BLaER1 (cell line): ENCODE measurements at regions not wholly inside any gene's neighbourhood (a gene's known extent, or its start where the extent isn't known, plus 50 kb on each side); places are given as distances from the start of the nearest gene placed in this dataset.
A peak's percentile ranks its signal among the peaks of the same experiment; 100 is the strongest.

Experiments used
- H3K27ac ChIP-seq: shearing (Covaris generic); formaldehyde crosslinking; 2 replicates; pipeline ENCODE4 v1.8.1; 2022
- H3K27me3 ChIP-seq: shearing (Covaris generic); formaldehyde crosslinking; 2 replicates; pipeline ENCODE4 v1.8.1; 2022
- H3K36me3 ChIP-seq: shearing (Covaris generic); formaldehyde crosslinking; 2 replicates; pipeline ENCODE4 v1.8.1; 2022
- H3K4me1 ChIP-seq: shearing (Covaris generic); formaldehyde crosslinking; 2 replicates; pipeline ENCODE4 v1.8.1; 2022
- H3K4me2 ChIP-seq: shearing (Covaris generic); formaldehyde crosslinking; 2 replicates; pipeline ENCODE4 v1.8.1; 2022
- H3K4me3 ChIP-seq: shearing (Covaris generic); formaldehyde crosslinking; 2 replicates; pipeline ENCODE4 v1.8.1; 2022
- H3K9ac ChIP-seq: shearing (Covaris generic); formaldehyde crosslinking; 2 replicates; pipeline ENCODE4 v1.8.1; 2022
- H3K9me3 ChIP-seq: shearing (Covaris generic); formaldehyde crosslinking; 2 replicates; pipeline ENCODE4 v1.8.1; 2022
- H4K20me1 ChIP-seq: shearing (Covaris generic); formaldehyde crosslinking; 2 replicates; pipeline ENCODE4 v1.8.1; 2022
- Cebpa-rat ChIP-seq: shearing (Covaris generic); IDR thresholded peaks from 2 replicates; pipeline ENCODE4 v1.8.1; 2022

DNA sequence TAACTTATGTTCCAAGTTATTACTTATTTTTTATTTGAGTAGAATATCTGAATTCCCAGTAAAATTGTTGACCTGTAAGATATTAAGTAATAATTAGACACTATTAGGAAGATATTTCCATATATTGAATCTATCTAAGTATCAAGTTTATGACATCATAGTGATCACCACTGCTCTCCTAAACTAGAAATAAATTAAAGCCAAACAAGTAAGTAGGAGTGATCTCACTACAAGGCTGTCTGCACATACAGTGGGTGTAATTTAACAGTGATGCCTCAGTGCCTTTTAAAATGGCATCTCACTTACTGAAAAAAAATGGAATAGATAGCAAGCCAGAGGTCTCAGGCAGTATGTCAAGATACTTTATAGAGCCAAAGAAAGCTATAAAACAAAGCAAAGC is 789.6 kb downstream of the KCTD16 start:
- Histone ChIP-seq H4K20me1 (no peaks in the 10 kb centered on the region), H3K36me3 (no peaks in the 10 kb centered on the region), H3K27me3 (no peaks in the 10 kb centered on the region), H3K4me3 (no peak overlapping the region), H3K4me2 (no peak overlapping the region), H3K4me1 (no peaks in the 10 kb centered on the region), H3K9ac (no peak overlapping the region), H3K9me3 (no peaks in the 10 kb centered on the region), H3K27ac (no peak overlapping the region)
- TF ChIP-seq Cebpa-rat = no peak

DNA sequence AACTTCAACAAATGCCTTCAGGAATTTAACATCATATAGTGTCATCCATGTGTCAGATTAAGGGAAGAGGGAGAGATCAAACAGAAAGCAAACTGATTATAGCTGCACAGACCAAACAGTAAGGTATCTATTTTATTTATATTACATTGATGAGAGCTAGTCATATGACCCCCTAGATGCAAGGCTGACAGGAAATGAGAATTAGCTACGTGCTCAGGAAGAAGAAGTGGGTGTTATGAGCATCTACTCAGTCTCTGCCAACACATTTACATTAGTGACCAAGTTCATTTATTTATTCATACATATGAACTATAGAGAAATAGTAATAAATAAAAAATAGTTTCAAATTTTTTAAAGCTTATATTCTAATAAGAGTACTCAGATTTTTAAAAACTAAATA is 787.3 kb downstream of the KCTD16 start:
- Histone ChIP-seq H3K9ac (no peak overlapping the region), H4K20me1 (no peaks in the 10 kb centered on the region), H3K27ac (no peak overlapping the region), H3K9me3 (no peaks in the 10 kb centered on the region), H3K4me1 (0 out of 2 replicates have a peak, but pooled peaks cover 4% of the 10 kb centered on the region), H3K4me2 (no peak overlapping the region), H3K4me3 (no peak overlapping the region), H3K36me3 (no peaks in the 10 kb centered on the region), H3K27me3 (no peaks in the 10 kb centered on the region)
- no peak for TF ChIP-seq Cebpa-rat

DNA sequence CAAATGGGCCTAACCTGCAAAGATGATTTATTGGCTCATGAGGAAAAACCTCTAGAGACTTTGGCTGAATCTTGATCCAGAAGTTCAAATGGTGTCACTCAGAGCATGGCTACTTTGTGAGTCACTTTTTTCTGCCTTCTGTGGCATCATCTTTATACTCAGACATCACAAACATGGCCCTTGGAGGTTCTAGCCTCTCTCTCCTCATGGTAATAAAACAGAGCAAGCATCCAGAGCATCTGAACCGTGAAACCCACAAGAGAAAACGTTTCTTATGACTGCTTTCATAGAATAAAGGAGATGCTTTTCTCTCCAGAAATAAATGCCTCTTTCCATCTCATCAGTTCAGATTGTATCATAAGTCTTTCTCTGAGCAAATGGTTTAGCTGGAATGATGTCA is 780.3 kb downstream of the KCTD16 start:
- Histone ChIP-seq H3K9ac (no peak overlapping the region), H3K9me3 (no peaks in the 10 kb centered on the region), H4K20me1 (no peaks in the 10 kb centered on the region), H3K4me2 (peak overlapping the region; percentile 26; the same call in 1 of the 2 replicates), H3K36me3 (no peaks in the 10 kb centered on the region), H3K27ac (no peak overlapping the region), H3K4me1 (peaks cover 21% of the 10 kb centered on the region), H3K4me3 (no peak overlapping the region), H3K27me3 (no peaks in the 10 kb centered on the region)
- TF ChIP-seq Cebpa-rat = no peak

DNA sequence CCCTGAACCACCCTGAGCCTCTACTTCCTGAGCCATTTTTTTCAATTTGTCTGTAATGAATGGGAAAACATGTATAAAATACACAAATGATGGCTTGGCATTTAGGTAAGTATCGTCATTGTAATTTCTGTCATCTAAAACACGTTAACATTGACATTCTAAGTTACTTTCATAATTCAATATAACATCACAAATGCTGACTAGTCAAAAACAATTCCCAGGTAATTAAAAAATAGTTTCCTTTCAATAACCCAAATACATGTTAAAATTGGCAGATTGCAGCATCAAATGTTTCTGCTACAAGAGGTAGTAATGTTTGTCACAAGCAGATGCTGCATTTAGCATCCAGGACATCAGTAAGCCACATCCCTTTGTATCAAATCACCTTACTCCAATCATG is 776.4 kb downstream of the KCTD16 start:
- no peak overlapping the region for H3K9ac ChIP-seq
- peaks cover 17% of the 10 kb centered on the region for H3K4me1 ChIP-seq
- H3K4me2 ChIP-seq = no peak overlapping the region
- no peaks in the 10 kb centered on the region for H3K27me3 ChIP-seq
- no peak overlapping the region for H3K4me3 ChIP-seq
- no peaks in the 10 kb centered on the region for H4K20me1 ChIP-seq
- no peaks in the 10 kb centered on the region for H3K36me3 ChIP-seq
- TF ChIP-seq Cebpa-rat = no peak
- no peak overlapping the region for H3K27ac ChIP-seq
- H3K9me3 ChIP-seq = no peaks in the 10 kb centered on the region

DNA sequence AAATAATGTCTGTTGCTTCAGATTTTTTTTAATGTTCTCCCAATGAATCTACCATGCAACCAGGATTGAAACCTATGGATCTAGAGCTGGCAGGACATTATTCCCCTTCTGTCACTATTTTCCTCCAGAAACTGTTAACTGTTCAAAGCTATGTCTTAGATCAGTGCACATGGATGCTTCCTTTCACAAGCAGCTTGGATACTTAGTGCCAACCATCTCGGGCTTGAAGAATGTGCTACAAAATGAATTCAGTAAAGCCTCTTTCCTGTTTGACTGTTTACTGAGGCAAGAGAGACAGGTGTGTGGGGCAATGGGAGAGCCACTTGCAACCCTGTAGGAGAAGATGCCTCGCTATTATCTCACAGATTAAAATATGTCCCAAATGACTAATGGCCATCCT is 774.8 kb downstream of the KCTD16 start:
- Histone ChIP-seq H3K4me3 (no peak overlapping the region), H3K4me1 (peaks cover 3% of the 10 kb centered on the region), H4K20me1 (no peaks in the 10 kb centered on the region), H3K9me3 (no peaks in the 10 kb centered on the region), H3K4me2 (no peak overlapping the region), H3K9ac (no peak overlapping the region), H3K27me3 (no peaks in the 10 kb centered on the region), H3K36me3 (no peaks in the 10 kb centered on the region), H3K27ac (no peak overlapping the region)
- TF ChIP-seq Cebpa-rat = no peak

DNA sequence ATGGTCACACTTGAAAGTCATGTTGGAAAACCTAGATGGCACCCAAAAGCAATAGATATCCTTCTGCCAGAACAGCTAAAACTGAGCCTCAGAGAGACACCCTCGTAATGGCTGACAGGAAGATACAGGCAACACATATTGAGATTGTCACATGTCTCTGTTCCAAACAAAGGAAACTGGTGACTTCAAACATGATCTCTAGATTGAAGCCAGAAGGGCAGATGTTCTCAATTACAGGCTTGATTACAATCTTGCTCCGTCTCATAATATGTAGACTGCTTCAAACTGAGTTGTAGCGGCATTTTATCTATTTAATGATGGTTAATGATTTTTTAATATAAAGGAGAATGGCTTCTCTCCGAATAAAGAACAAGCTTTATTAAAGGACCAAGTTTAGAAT is 774.3 kb downstream of the KCTD16 start:
- Histone ChIP-seq H3K27me3 (no peaks in the 10 kb centered on the region), H3K9me3 (no peaks in the 10 kb centered on the region), H3K4me3 (no peak overlapping the region), H3K9ac (no peak overlapping the region), H3K27ac (no peak overlapping the region), H3K4me1 (no peaks in the 10 kb centered on the region), H3K4me2 (no peak overlapping the region), H4K20me1 (no peaks in the 10 kb centered on the region), H3K36me3 (no peaks in the 10 kb centered on the region)
- TF ChIP-seq Cebpa-rat = no peak

DNA sequence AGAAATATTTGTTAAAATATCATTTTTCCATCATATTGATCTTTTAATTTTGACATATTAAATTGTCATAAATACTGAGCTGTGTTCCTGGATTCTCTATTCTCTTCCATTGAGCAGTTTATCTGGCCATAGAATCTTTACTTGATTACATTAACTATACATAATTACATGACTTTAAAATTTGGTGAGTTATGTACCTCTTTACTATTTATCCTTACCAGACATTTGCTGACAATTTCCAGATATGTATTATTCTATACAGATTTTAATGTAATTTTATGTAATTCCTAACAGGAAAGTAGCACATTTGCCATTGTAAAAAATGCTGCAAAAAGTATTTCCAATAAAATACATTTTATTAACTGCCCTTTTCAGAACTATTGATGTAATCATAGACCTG is 770.3 kb downstream of the KCTD16 start:
- no peak for TF ChIP-seq Cebpa-rat

DNA sequence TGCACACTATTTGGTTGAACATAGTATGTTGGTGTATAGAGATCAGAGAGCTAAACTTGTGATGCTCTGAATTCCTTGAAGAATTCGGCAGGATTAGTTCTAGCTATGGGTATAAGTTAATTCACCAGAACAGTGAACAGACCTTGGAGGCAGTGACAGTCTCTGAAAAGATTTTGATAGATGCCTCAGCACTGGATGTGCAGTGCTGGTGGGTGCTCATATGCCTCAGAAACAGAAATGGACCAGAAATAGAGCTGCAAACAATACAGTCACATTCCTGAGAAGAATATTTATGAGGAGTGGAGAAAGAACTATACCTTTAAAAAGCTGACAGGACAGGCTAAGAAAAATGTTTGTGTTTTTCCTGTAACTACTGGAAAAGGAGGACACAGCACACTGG is 747.7 kb downstream of the KCTD16 start:
- Histone ChIP-seq H4K20me1 (no peaks in the 10 kb centered on the region), H3K4me1 (no peaks in the 10 kb centered on the region), H3K4me3 (no peak overlapping the region), H3K9me3 (no peaks in the 10 kb centered on the region), H3K36me3 (no peaks in the 10 kb centered on the region), H3K4me2 (no peak overlapping the region), H3K27me3 (no peaks in the 10 kb centered on the region), H3K9ac (no peak overlapping the region), H3K27ac (no peak overlapping the region)
- no peak for TF ChIP-seq Cebpa-rat

More for the DNA sequence above, 770.3 kb downstream of the KCTD16 start:
- Histone ChIP-seq H3K4me1 (no peaks in the 10 kb centered on the region), H3K27me3 (no peaks in the 10 kb centered on the region), H3K36me3 (no peaks in the 10 kb centered on the region), H3K9ac (no peak overlapping the region), H3K27ac (no peak overlapping the region), H4K20me1 (no peaks in the 10 kb centered on the region), H3K9me3 (no peaks in the 10 kb centered on the region), H3K4me3 (no peak overlapping the region), H3K4me2 (no peak overlapping the region)

DNA sequence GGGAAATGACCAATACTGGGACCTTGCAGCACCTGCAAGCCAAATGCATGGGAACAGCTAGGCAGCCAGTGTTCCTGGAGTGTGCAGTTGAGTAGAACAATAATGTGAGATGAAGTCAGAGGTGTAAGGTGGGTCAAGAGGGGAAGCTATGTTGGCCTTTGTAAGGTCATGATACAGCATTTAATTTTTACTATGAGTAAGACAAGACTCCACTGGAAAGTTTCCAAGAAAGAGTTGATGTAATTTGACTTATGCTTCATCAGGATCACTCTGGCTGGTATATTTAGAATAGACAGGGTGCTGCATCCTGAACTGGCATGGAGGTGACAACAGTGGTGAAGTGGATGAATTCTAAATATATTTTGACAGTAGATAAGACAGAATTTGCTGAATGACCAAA is 744.8 kb downstream of the KCTD16 start:
- H3K4me1 ChIP-seq = no peaks in the 10 kb centered on the region
- no peak overlapping the region for H3K27ac ChIP-seq
- H4K20me1 ChIP-seq = no peaks in the 10 kb centered on the region
- H3K36me3 ChIP-seq = no peaks in the 10 kb centered on the region
- no peak overlapping the region for H3K4me3 ChIP-seq
- TF ChIP-seq Cebpa-rat = no peak
- H3K4me2 ChIP-seq = no peak overlapping the region
- H3K27me3 ChIP-seq = no peaks in the 10 kb centered on the region
- H3K9me3 ChIP-seq = no peaks in the 10 kb centered on the region
- no peak overlapping the region for H3K9ac ChIP-seq

DNA sequence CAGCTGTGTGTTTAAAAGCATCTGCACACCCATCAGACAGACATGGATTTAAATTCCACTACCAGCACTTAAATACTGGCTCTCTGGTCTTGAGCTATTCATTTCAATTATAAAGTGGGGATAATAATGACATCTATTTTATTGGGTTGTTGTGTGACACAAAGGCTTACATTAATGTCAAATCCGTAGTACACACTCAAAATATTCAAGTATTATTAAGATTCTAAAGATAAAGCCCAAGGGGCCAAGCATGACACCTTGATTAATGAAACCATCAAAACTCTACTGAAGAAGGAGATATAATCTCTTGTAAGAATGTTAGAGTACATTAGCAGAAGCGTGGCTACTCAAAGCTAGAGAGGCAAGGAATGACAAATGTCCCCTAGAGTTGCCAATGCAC is 743.0 kb downstream of the KCTD16 start:
- H3K27ac ChIP-seq = no peak overlapping the region

DNA sequence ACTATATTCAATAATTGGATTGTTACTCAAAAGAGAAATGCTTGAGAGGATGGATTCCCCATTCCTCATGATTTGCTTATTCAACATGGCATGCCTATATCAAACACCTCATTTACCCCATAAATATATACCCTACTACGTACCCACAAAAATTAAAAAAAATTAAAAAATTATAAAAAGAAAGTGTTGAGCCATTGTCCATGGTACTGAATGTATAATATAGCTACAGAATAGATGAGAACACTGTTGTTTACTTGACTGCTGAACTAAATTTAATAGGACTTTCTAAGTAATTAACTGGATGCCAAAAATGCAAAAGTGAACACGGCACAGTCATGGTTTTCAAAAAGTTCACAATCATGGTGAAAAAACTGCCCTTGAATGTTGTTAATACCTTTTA is 725.8 kb downstream of the KCTD16 start:
- no peaks in the 10 kb centered on the region for H3K9me3 ChIP-seq
- no peak overlapping the region for H3K27ac ChIP-seq
- H4K20me1 ChIP-seq = no peaks in the 10 kb centered on the region
- H3K27me3 ChIP-seq = no peaks in the 10 kb centered on the region
- H3K4me3 ChIP-seq = no peak overlapping the region
- H3K4me2 ChIP-seq = no peak overlapping the region
- no peaks in the 10 kb centered on the region for H3K36me3 ChIP-seq
- TF ChIP-seq Cebpa-rat = no peak
- H3K9ac ChIP-seq = no peak overlapping the region
- H3K4me1 ChIP-seq = no peaks in the 10 kb centered on the region

More for the DNA sequence above, 743.0 kb downstream of the KCTD16 start:
- Histone ChIP-seq H3K9ac (no peak overlapping the region), H3K4me2 (no peak overlapping the region), H3K4me1 (no peaks in the 10 kb centered on the region), H3K27me3 (no peaks in the 10 kb centered on the region), H3K4me3 (no peak overlapping the region), H3K9me3 (no peaks in the 10 kb centered on the region), H3K36me3 (no peaks in the 10 kb centered on the region), H4K20me1 (no peaks in the 10 kb centered on the region)
- TF ChIP-seq Cebpa-rat = no peak
